GM18858 (cell line): ENCODE measurements at regions not wholly inside any gene's neighbourhood (a gene's known extent, or its start where the extent isn't known, plus 50 kb on each side); places are given as distances from the start of the nearest gene placed in this dataset.
"Not testable (repeated sequence)": the region's sequence is repeated elsewhere in the genome, so short reads cannot be mapped to it uniquely, and the experiment has no call there.

Source experiments
- ATAC-seq: cut with Tn5 transposase; IDR thresholded peaks from one replicate; pipeline ENCODE4 v1.9.1; 2021; ENCODE audit not compliant: unreplicated experiment

DNA sequence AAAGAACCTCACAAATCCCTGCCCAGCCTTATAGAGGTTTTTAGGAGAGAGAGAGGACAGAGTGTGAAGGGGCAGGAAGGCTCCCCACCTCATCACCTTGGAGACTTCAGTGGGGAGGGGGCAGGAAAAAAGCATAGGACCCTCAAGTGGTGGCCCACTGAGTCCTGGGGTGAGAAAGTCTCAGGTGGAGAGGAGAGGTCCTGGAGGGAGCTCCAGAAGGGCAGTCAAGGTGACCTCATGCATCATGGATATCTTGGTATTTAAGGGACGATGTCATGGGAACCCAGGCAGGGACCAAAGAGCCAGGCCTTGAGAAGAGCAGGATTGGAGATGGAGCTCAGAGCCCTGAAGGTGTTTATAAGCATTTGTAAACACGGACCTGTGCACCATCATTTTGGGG is 204.5 kb downstream of the SLC4A3 start:
- no peak for ATAC-seq

GRCh38 chr2:219832904-219833303 is 205.5 kb downstream of the SLC4A3 start:
- ATAC-seq = no peak

GRCh38 chr2:219835493-219835892 is 208.1 kb downstream of the SLC4A3 start:
- no peak for ATAC-seq

GRCh38 chr2:219836647-219837177 is 209.3 kb downstream of the SLC4A3 start:
- ATAC-seq = no peak

DNA sequence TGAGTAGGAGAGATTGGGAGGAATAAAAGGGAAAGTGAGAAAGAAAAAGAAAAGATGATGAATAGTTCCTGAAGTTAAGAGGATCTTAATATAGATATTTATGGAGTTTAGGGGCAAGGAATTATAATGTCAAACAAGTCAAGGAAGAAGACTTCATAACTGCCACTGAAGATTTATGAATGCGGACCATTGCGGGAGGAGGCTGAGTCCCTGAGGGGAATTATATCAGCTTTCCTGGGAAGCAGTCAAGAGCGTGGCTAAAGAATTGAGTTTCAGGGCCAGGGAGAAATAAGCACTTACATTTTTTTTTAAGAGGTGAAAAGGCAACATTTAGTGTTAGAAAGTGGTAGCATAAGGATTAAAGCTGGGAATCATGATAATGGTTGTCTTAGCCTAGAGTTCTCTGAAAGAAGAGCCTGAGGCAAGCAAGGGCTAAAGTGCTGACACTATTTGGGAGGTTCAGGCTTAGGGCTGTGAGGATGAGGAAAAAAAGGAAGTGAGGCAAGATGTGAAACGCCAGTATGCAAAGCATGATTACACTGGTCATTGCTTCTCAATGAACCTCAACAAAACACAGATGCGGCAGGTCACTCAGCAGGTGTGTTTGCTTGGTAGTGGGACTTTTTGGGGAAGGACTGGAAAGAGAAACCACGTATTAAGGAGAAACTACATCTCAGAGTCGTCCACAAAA is 217.1 kb downstream of the SLC4A3 start:
- ATAC-seq = peak; percentile 99

DNA sequence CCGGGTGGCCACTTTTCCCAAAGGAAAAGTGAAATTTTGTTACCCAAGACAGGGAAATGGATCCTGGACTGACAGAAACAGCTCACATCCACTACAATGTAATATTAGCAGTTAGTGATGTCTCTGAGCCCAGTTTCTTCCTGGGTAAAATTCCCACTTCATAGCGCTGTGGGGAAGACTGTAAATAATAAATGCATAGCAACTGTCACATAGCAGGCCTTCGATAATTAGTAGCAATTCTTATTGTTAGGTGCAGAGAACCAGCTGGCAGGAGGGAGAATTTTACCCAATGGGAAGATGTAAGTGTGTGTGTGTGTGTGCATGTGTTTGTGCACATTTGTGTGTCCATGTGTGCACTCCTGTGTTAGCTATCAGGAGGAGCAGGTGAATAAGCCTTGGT is 221.5 kb downstream of the SLC4A3 start:
- ATAC-seq = no peak

DNA sequence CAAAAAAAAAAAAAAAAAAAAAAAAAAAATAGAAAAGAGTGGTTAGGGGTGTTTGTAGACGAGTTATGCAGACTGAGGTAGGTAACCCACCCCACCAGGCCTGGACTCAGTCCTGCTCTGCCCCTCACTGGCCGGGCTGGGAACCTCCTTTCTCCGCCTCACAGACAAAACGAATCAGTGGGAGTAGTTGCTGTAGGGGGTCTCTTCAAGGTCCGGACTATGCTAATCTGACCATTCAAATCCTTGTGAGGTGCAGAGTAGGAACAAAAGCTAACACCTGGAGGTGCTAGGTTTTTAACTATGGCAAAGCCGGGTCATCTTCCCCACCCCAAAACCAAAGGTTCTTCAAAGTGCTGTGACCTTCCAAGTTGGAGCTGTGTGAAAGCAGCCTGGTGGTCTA is 223.7 kb downstream of the SLC4A3 start:
- ATAC-seq = no peak

GRCh38 chr2:219851801-219852481 is 224.5 kb downstream of the SLC4A3 start:
- no peak for ATAC-seq

DNA sequence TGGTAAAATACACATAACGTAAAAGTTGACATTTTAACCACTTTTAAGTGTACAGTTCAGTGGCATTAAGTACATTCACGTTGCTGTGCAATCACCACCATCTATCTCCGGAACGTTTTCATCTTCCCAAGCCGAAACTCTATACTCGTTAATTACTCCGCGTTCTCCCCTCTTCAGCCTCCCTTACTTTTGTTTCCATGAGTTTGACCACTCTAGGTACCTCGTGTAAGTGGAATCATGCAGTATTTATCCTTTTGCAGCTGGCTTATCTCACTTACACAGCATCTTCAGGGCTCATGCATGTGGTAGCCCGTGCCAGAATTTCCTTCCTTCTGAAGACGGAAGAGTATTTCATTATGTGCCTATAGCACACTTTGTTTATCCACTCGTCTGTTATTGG is 225.2 kb downstream of the SLC4A3 start:
- ATAC-seq = no peak

DNA sequence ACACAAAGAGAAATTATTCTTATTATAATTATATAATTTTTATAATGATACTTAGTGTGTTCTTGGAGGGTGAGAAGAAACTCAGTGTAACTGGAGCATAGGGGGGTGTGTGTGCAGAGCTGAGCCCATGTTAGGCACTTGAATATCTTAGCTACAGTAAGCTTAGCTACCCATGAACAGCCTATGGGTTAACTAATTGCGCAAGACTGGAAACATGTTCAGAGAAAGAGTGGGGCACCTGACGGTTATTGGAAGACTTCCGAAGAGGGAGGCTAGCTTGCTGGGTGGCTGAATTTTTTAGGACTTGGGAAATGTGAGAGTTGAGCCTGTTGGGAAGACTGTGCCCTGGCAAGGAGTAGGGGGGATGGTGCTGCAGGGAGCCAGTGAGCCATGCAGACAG is 229.2 kb downstream of the SLC4A3 start:
- ATAC-seq = no peak

DNA sequence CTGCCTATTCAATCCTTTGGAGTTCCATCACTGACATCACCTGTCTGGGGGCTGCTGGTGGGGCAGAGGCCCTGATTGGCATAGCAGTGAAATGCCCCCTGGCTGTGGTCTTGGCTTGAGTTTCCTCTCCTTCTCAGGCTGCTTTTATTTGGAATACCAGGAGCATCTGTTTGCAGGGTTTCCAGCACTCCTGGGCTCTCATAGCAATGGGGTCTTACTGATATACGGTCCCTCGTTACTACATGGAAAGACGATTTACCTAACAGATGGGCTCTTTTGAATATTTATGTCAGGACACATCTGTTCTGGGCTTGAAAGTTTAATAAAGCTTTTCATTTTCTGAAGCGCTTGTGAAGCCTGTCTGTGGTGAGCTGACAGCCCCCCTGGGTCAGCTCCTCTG is 230.3 kb downstream of the SLC4A3 start:
- ATAC-seq = no peak

- no peak for ATAC-seq
Observed at GRCh38 chr2:219861307-219861706, 233.9 kb downstream of the SLC4A3 start.

DNA sequence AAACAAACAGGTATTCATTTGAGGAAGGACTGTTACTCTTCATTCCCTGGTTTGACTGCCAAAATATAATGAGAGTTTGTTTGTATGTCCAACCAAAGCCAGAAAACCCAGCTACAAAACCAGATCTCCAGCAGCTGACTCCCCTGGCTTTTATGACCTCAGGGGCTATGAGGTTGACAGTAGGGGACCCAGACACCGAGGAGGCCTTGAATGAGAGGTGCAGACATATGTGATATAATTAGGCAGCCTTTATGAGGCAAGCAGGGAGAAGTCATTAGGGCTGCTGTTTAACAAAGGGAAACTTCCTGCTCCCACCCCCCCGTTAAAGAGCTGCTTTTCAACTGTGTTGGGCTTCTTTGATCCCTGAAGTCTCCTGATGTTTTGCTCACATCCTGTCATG is 236.7 kb downstream of the SLC4A3 start:
- ATAC-seq = no peak

GRCh38 chr2:219868635-219869034 is 241.2 kb downstream of the SLC4A3 start:
- no peak for ATAC-seq

GRCh38 chr2:219870041-219870440 is 242.6 kb downstream of the SLC4A3 start:
- ATAC-seq = no peak

DNA sequence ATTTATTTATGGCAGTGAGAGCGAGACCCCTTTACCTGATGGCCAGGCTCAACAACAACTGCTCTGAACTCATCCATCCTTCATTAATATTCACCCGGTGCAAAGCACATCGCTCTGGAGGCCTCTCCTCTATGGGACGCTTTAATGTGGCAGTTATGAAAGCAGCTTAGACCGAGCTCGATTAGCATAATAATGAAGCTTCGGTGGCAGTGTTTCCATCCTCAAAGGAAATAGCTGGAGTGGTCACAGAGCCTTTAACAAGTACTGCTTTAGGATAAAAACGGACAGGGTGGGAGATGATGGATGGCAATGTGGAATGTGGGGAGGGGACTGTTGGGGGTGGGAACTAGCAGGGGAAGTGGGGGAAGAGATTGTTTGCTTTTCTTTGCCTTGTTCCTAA is 243.9 kb downstream of the SLC4A3 start:
- ATAC-seq = no peak

- no peak for ATAC-seq
Observed at GRCh38 chr2:219875036-219875435, 247.6 kb downstream of the SLC4A3 start.

DNA sequence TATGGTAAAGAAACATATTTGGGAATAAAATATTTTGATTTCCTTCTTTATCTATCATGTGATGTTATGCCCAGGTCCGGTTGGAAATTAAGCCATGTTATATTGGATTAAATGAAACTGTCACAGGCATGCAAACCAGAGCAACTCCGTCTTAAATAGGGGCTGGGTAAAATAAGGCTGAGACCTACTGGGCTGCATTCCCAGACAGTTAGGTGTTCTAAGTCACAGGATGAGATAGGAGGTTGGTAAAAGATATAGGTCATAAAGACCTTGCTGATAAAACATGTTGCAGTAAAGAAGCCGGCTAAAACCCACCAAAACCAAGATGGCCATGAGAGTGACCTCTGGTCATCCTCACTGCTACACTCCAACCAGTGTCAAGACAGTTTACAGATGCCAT is 248.6 kb downstream of the SLC4A3 start:
- ATAC-seq = not testable (repeated sequence)

DNA sequence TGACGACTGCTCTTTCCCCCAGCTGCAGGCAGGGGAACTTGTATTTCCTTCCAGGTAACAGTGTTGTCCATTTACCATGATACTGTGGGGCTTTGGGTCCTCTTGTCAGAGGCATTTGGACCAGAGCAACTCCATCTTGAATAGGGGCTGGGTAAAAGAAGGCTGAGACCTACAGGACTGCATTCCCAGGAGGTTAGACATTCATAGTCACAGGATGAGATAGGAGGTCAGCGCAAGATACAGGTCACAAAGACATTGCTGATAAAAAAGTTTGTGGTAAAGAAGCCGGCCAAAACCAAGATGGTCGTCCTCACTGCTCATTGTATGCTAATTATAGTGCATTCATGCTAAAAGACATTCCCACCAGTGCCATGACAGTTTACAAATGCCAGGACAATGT is 249.5 kb downstream of the SLC4A3 start:
- ATAC-seq = no peak

- ATAC-seq = no peak
Observed at GRCh38 chr2:219877728-219878127, 250.3 kb downstream of the SLC4A3 start.

- no peak for ATAC-seq
Observed at GRCh38 chr2:219878516-219878915, 251.1 kb downstream of the SLC4A3 start.

GRCh38 chr2:219881851-219882250 is 254.4 kb downstream of the SLC4A3 start:
- no peak for ATAC-seq

DNA sequence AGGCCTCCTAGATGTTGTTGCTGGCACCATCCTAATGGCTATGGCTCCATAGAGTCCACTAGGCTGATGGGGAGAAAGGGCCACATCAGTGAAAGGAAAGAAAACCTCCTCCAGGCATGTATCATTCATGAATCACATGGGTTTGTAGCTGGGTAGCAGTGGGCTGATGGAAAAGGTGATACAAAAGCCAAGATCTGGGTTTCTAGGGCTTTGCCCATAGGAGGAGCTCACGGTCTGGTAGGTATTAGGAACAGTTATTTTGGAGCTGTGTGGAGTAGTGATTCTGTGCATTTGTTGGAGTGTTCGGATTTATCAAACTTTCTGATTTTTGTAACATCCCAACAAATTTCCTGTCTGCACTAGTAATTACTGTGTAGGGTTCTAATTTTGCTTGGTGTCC is 259.2 kb downstream of the SLC4A3 start:
- no peak for ATAC-seq
